Activated naive CD4-positive, alpha-beta T cell treated with anti-CD3 and anti-CD28 coated beads for 36 hours (primary cell): ENCODE measurements at regions not wholly inside any gene's neighbourhood (a gene's known extent, or its start where the extent isn't known, plus 50 kb on each side); places are given as distances from the start of the nearest gene placed in this dataset.

Experiments used
- CTCF ChIA-PET: fragments of 350-600 bp; sonication (Branson Sonifier 250); formaldehyde crosslinking; loops from one replicate; lab custom pipeline; 2021; ENCODE audit warnings: antibody characterized with exemption; lab: Charles Lee
- DNase-seq: peaks from one replicate; pipeline ENCODE4 v3.0.0-alpha.2; 2020
- H3K27ac Mint-ChIP-seq: one replicate; pipeline ENCODE4 v1.8.0; 2021; ENCODE audit warnings: mild to moderate bottlenecking, mixed read lengths
- H3K27me3 Mint-ChIP-seq: one replicate; pipeline ENCODE4 v1.8.0; 2021; ENCODE audit warnings: low read depth, mixed read lengths
- H3K36me3 Mint-ChIP-seq: one replicate; pipeline ENCODE4 v1.8.0; 2021; ENCODE audit warnings: low read depth, mixed read lengths
- H3K4me1 Mint-ChIP-seq: one replicate; pipeline ENCODE4 v1.8.0; 2021; ENCODE audit warnings: low read depth, mixed read lengths
- H3K4me3 Mint-ChIP-seq: one replicate; pipeline ENCODE4 v1.8.0; 2021; ENCODE audit warnings: mild to moderate bottlenecking, moderate library complexity, mixed read lengths
- H3K9me3 Mint-ChIP-seq: one replicate; pipeline ENCODE4 v1.8.0; 2021; ENCODE audit warnings: mixed read lengths
- intact Hi-C: fragments of 100-400 bp; cut with micrococcal nuclease; formaldehyde crosslinking; loops from one replicate; pipeline ENCODE4 v1.15.1; 2023

DNA sequence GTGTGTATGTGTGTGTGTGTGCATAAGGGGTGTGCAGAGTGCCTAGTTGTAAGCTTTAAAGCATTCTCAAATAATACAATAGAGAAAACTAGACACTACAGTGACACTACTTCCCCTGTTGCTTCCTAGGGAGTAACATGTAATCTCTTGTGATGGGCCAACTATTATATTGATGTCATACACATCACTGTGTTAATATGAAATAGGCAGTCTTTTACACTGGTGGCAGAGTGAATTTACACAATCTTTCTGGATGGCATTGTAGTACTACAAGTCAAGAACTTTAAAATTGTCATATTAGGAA is 488.0 kb upstream of the ZEB2 start:
- CTCF ChIA-PET: no interaction called here

DNA sequence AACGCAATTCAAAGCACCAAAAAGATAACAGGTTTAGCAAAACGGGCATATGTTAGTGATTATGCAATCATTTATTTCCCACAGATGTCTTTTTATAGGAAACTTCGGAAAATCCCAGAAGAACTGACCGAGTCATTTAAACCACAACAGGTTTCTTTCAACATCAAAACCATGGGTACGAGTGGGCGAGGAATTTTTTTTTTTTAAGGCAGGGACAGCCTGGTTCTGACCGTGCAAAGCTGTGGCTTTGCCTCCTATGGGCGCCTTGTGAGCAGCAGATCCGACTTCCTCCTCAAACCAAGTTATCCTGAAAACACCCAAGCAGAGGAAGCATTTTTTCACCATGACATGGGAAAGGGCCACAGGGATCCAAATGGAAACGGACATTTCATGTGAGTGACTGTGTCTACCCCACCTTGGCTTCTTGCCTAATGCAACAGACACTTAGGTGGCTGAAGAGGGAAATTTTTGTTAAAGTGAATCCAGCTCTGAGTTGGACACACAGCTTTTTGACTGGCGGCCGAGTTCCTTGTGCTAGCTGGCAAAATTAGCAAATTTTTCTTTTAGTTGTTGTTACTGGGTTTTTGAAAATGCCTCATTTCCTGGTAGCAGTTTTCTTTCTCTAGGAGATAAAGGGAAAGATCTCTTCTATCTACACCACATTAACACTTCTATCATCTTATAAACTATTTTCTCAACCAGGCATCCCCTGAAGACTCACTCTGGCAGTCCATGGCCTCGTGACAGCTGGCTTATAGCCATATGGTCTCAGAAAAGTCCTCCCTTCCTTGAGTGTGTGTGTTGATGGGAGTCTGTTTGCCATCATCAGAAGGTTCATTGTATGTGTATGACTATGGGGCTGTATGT is 487.4 kb upstream of the ZEB2 start:
- no peak overlapping the region for H3K27ac Mint-ChIP-seq

More for the DNA sequence above, 488.0 kb upstream of the ZEB2 start:
- no peaks in the 10 kb centered on the region for H3K4me1 Mint-ChIP-seq
- no peak overlapping the region for H3K4me3 Mint-ChIP-seq
- H3K27ac Mint-ChIP-seq: no peak overlapping the region
- no peak for DNase-seq
- intact Hi-C loops: no loop called here
- H3K36me3 Mint-ChIP-seq: no peaks in the 10 kb centered on the region
- H3K9me3 Mint-ChIP-seq: no peaks in the 10 kb centered on the region
- no peaks in the 10 kb centered on the region for H3K27me3 Mint-ChIP-seq

DNA sequence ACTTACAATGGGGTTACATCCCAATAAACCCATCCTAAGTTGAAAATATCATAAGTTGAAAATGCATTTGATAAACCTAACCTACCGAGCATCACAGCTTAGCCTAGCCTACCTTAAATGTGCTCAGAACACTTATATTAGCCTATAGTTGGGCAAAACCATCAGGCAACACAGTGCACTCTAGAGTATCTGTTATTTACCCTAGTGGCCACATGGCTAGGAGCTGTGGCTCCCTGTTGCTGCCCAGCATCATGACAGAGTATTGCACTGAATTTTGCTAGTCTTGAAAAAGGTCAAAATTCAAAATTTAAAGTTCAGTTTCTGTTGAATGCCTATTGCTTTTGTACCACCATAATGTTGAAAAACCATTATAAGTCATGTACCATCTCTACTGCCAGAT is 482.7 kb upstream of the ZEB2 start:
- DNase-seq: no peak
- Mint-ChIP-seq H3K4me3 (no peak overlapping the region), H3K9me3 (no peaks in the 10 kb centered on the region), H3K4me1 (no peaks in the 10 kb centered on the region), H3K27ac (no peak overlapping the region), H3K36me3 (no peaks in the 10 kb centered on the region), H3K27me3 (no peaks in the 10 kb centered on the region)
- CTCF ChIA-PET: no interaction called here
- intact Hi-C loops: no loop called here

More for the DNA sequence above, 487.4 kb upstream of the ZEB2 start:
- DNase-seq: no peak
- H3K9me3 Mint-ChIP-seq: no peaks in the 10 kb centered on the region
- no peak overlapping the region for H3K4me3 Mint-ChIP-seq
- no peaks in the 10 kb centered on the region for H3K27me3 Mint-ChIP-seq
- CTCF ChIA-PET: no interaction called here
- intact Hi-C loops: no loop called here
- no peaks in the 10 kb centered on the region for H3K4me1 Mint-ChIP-seq
- no peaks in the 10 kb centered on the region for H3K36me3 Mint-ChIP-seq

DNA sequence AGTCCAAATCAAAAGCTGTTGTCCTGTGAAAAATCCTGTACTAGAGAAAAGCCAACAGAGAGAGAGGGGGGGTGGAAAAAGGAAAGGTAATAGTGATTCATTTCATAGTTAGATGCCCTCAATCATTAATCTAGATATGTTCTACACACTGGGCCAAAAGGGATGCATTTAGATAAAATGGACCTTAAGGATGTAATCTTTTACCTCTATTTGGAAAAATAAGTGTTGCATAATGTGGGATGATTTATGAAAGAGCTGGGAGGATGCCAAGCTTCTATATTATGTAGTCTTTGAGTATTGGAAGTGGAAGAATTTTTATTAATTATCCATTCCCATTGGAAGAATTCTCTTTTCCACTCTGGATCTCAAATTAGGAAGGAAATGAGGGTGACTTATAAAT is 480.5 kb upstream of the ZEB2 start:
- CTCF ChIA-PET: no interaction called here
- DNase-seq: no peak
- Mint-ChIP-seq H3K4me1 (no peaks in the 10 kb centered on the region), H3K9me3 (no peaks in the 10 kb centered on the region), H3K27ac (no peak overlapping the region), H3K4me3 (no peak overlapping the region), H3K27me3 (no peaks in the 10 kb centered on the region), H3K36me3 (no peaks in the 10 kb centered on the region)
- intact Hi-C loops: no loop called here

DNA sequence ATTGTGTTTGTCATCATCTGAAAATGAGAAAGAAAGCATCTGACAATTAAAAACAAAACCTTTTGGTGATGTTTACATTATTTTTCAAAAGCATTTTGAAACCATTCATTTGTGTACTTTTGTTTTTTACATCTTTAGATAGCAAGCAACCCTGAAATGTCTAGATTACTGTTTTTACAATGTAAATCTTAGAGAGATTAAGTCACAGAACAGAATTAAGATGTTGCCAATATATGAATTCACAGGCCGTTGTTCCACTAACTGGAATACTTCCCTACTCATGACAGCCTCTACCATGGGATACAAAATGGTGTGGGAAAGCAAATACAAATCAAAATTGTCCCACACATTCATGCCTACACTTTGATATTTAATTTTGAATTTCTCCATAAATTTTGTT is 480.0 kb upstream of the ZEB2 start:
- no peaks in the 10 kb centered on the region for H3K27me3 Mint-ChIP-seq
- no peaks in the 10 kb centered on the region for H3K4me1 Mint-ChIP-seq
- no peak for DNase-seq
- H3K27ac Mint-ChIP-seq: no peak overlapping the region
- intact Hi-C loops: no loop called here
- no peaks in the 10 kb centered on the region for H3K36me3 Mint-ChIP-seq
- CTCF ChIA-PET: no interaction called here
- H3K4me3 Mint-ChIP-seq: no peak overlapping the region
- no peaks in the 10 kb centered on the region for H3K9me3 Mint-ChIP-seq

DNA sequence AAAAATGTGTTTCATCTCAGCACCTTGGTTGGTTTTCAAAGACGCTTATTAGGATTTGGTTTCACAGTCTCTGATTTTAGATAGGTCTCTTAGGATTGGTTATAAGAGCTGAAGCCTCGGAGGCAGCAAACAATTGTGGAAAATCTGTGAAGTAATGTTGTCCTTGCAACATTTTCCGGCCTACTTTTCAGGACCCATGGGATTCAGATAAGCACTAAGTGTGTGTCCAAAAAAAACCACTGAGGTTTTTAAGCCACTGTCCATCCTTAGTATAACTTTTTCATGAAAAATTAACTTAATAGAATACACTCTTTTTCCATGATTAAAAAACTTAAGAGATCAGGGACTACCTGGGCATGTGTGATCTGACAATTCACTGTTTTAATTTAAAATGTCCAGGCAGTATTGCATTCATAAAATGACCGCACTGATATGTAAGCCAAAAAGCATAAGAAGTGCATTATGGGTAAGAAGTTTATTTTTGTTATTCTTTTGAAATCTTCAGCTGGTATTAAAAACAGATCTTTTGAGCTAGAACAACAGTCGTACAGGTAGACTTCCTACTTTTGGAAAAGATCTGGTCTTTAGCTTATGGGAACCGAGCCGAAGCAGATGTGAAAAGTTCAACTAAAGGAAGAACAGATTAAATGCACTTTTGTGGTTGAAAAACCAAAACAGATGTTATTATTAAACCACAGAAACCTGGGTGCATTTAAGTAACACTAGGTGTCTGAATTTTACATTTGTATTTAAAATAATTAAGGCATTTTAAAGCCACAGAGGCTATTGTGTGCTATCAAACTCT is 479.4 kb upstream of the ZEB2 start:
- CTCF ChIA-PET: no interaction called here
- H3K27ac Mint-ChIP-seq: no peak overlapping the region
- no peaks in the 10 kb centered on the region for H3K4me1 Mint-ChIP-seq
- no peak overlapping the region for H3K4me3 Mint-ChIP-seq
- H3K36me3 Mint-ChIP-seq: no peaks in the 10 kb centered on the region
- no peaks in the 10 kb centered on the region for H3K27me3 Mint-ChIP-seq
- DNase-seq: no peak
- intact Hi-C loops: no loop called here
- no peaks in the 10 kb centered on the region for H3K9me3 Mint-ChIP-seq

DNA sequence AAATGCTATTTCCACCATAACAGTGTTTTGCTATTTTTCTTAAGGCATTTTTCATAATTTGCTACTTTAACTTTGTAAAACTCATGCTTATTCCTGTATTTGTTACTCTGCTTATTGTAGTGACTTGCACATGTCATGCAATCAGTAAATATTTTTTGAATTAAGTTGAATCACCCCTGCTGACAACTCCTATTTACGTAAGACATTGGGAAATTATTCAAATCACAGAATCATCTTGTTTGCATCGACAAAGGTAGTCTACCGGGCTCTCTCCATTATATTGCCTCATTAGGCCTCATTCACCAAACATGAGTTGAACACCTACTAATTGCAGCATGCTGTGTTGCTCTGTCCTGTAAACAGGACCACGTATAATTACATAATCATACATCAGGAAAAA is 478.5 kb upstream of the ZEB2 start:
- intact Hi-C loops: no loop called here
- Mint-ChIP-seq H3K27me3 (no peaks in the 10 kb centered on the region), H3K36me3 (no peaks in the 10 kb centered on the region), H3K4me1 (no peaks in the 10 kb centered on the region), H3K27ac (no peak overlapping the region), H3K4me3 (no peak overlapping the region), H3K9me3 (no peaks in the 10 kb centered on the region)
- DNase-seq: no peak
- CTCF ChIA-PET: no interaction called here

DNA sequence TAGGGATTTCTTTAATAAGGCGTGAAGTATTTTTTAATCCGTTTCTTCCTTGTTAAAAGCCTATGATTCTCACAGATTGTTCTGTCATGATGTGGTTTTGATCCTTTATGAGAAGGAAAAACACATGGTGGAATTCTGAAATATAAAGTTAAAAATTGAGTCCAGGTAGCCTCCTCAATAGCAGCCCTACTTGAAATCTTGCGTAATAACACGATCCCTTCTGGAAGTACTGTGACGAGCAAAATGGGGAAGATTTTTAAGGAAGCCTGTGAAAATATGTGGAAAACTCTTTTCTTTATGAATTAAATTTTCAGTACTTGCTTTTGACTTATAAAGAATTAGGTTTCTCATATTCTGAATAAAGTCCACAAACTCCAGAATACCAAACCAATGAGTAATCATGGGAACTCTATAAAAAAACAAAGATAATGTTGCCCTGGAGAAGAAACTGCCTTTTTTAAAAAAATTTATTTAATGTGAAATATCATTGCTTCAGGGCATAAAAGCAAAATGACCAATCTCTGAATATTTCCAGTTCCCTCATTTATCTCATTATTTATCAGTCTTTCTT is 476.4 kb upstream of the ZEB2 start:
- H3K27me3 Mint-ChIP-seq: peaks cover under 1% of the 10 kb centered on the region
- intact Hi-C loops: no loop called here
- H3K9me3 Mint-ChIP-seq: no peaks in the 10 kb centered on the region
- H3K36me3 Mint-ChIP-seq: no peaks in the 10 kb centered on the region
- no peaks in the 10 kb centered on the region for H3K4me1 Mint-ChIP-seq
- no peak for DNase-seq
- H3K27ac Mint-ChIP-seq: no peak overlapping the region
- CTCF ChIA-PET: no interaction called here
- no peak overlapping the region for H3K4me3 Mint-ChIP-seq

DNA sequence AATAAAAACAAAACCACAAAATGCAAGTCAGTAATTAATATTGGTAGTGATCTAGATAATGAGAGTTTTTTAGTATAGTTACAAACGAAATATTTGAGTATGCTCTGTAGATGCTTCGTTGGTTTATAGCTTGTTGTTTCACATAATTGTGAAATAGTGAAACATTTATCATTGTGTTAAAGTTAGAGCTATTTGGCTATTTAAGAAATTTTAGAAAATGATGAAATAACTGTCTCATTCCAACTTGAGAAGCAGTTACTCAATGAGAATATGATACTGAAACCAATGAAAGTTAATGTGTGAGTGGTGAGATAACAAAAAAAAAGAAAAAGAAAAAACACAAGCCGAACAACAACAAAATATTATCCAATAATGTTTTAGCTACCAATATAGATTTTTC is 475.6 kb upstream of the ZEB2 start:
- Mint-ChIP-seq H3K27ac (no peak overlapping the region), H3K27me3 (peaks cover 3% of the 10 kb centered on the region), H3K4me3 (no peak overlapping the region), H3K9me3 (no peaks in the 10 kb centered on the region), H3K4me1 (no peaks in the 10 kb centered on the region), H3K36me3 (no peaks in the 10 kb centered on the region)
- CTCF ChIA-PET: no interaction called here
- DNase-seq: no peak
- intact Hi-C loops: no loop called here

DNA sequence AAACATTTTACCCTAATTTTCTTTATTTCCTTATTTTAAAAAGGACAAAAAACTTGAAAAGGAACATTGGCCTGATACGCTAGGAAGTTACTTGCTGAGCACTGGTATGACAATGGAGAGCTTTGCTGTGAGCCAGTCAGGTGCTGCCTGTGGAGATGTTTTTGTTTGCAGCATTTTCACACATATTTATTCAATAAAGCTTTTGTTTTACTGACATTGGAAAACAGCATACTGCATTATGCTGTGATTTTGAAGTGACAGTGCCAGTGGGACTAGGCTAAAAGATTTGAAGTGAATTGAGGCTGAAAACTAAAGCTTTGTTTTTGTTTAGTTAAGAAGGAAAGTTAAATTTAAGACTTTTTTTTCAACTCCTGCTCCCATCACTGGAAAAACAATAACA is 470.7 kb upstream of the ZEB2 start:
- CTCF ChIA-PET: no interaction called here
- Mint-ChIP-seq H3K36me3 (peaks cover 2% of the 10 kb centered on the region), H3K27ac (no peak overlapping the region), H3K4me1 (no peaks in the 10 kb centered on the region), H3K27me3 (peaks cover 3% of the 10 kb centered on the region), H3K9me3 (no peaks in the 10 kb centered on the region), H3K4me3 (no peak overlapping the region)
- intact Hi-C loops: no loop called here
- no peak for DNase-seq

DNA sequence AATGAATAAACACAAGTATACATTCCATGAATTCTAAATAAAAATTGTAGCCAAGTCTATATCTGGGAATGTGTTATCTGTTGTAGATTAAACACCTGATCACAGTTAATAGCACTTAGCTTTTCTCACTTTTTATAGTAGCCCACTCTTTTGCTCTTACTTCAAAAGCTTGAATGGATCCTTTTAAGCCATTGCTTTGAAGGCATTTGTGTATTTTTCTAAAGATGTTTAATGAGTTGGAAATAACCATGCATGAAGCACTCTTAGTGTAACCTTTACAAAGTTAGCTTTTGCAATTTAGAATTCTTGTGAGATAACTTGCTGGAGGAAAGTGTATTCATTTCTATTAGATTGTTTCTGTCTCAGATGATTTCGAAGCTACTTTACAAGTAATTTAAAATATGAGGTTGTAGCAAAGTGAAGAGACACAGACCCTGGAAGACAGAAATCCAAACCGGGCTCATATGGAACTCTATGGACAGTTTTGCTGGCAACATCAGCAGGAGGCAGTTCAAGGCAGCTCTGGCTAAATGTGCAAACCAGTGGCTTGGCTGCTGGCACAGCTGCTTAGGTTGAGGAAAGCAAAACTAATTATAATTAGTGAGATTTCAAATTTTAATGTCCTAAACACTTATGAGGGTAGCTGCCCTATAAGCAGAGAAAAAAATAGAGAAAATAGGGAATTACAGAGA is 469.8 kb upstream of the ZEB2 start:
- DNase-seq: no peak
- H3K4me3 Mint-ChIP-seq: no peak overlapping the region
- H3K9me3 Mint-ChIP-seq: no peaks in the 10 kb centered on the region
- H3K27me3 Mint-ChIP-seq: peaks cover 3% of the 10 kb centered on the region
- peaks cover 2% of the 10 kb centered on the region for H3K36me3 Mint-ChIP-seq
- CTCF ChIA-PET: no interaction called here
- no peak overlapping the region for H3K27ac Mint-ChIP-seq
- intact Hi-C loops: no loop called here
- no peaks in the 10 kb centered on the region for H3K4me1 Mint-ChIP-seq

DNA sequence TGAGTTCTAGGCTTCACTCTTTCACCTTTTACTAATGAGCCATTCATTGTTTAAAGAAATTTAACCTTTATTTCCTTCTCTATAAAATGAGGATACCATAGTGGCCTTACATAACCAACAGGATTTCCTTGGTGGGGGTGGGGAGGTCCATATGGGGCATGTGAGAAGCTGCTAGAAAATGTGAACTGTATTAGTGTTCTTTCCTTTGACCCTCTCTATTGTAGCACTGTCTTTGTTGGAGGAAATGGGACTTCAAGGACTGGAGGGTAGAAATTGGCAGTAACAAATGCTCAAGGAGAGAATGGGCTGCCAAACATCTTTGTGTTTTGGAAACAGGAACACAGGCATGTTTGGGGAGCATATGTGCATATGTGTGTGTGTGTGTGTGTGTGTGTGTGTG is 468.7 kb upstream of the ZEB2 start:
- Mint-ChIP-seq H3K4me1 (no peaks in the 10 kb centered on the region), H3K27me3 (peaks cover 3% of the 10 kb centered on the region), H3K27ac (no peak overlapping the region), H3K36me3 (peaks cover 2% of the 10 kb centered on the region), H3K4me3 (no peak overlapping the region), H3K9me3 (no peaks in the 10 kb centered on the region)
- CTCF ChIA-PET: no interaction called here
- intact Hi-C loops: no loop called here
- no peak for DNase-seq
